Gastrocnemius medialis (tissue), 4 donors: ENCODE measurements at regions not wholly inside any gene's neighbourhood (a gene's known extent, or its start where the extent isn't known, plus 50 kb on each side); places are given as distances from the start of the nearest gene placed in this dataset.

Source experiments
- ATAC-seq, 2 donors: fragments of 150-250 bp; one replicate each; pipeline ENCODE4 v1.9.1; 2016
- DNase-seq, 2 donors: peaks; one replicate each; pipeline ENCODE4 v3.0.0-alpha.2; 2019
- H3K27ac ChIP-seq, 4 donors: fragments of 200-600 bp; sonication (generic); 1 replicate in 1 of 4; 2 replicates in 3 of 4; pipeline ENCODE4 v1.5.1; 2016 to 2018; ENCODE audit warnings: mild to moderate bottlenecking in 2 of 4, moderate library complexity in 1 of 4
- H3K27me3 ChIP-seq, 3 donors: fragments of 200-600 bp; sonication (generic) in 2 of 3; 1 replicate in 1 of 3; 2 replicates in 2 of 3; pipeline versions ENCODE4 v1.5.1 to v1.6.0; 2016 to 2019; ENCODE audit warnings: mild to moderate bottlenecking in 1 of 3, moderate library complexity in 1 of 3
- H3K36me3 ChIP-seq, 2 donors: fragments of 200-600 bp; sonication (generic) in 1 of 2; one replicate each; pipeline ENCODE4 v1.5.1; 2017 to 2018
- H3K4me1 ChIP-seq, 2 donors: fragments of 200-600 bp; sonication (generic) in 1 of 2; one replicate each; pipeline ENCODE4 v1.5.1; 2016 to 2017; ENCODE audit warnings: mild to moderate bottlenecking in 2 of 2
- H3K4me3 ChIP-seq, 4 donors: fragments of 200-600 bp; sonication (generic) in 3 of 4; 1 replicate in 1 of 4; 2 replicates in 3 of 4; pipeline ENCODE4 v1.5.1; 2016 to 2019; ENCODE audit warnings: mild to moderate bottlenecking in 2 of 4
- H3K9me3 ChIP-seq, 3 donors: fragments of 200-600 bp; sonication (generic) in 2 of 3; 1 replicate in 1 of 3; 2 replicates in 2 of 3; pipeline ENCODE4 v1.5.1; 2016 to 2019
- POLR2A ChIP-seq, 2 donors: fragments of 450-650 bp; IDR thresholded peaks; one replicate each; pipeline ENCODE4 v1.6.1; 2017; ENCODE audit warnings: antibody characterized with exemption in 2 of 2, mild to moderate bottlenecking in 2 of 2, moderate library complexity in 2 of 2
- in situ Hi-C, 4 donors: fragments of 200-750 bp; cut with MboI; loops; one replicate each; pipeline versions ENCODE4 v1.15.0 to v1.8.0; 2017; ENCODE audit warnings: low sequenced_read_pairs in 4 of 4
- intact Hi-C: fragments of 100-400 bp; cut with DNase I; formaldehyde crosslinking; loops from one replicate; pipeline ENCODE4 v1.15.1; 2023; ENCODE audit warnings: low total_unique reads
- TF ChIP-seq, protein P1 (sequence below), 5 experiments: fragments of 450-650 bp in 3 of 5; fragments of 200-600 bp in 2 of 5; sonication (generic) in 2 of 5; IDR thresholded peaks in 4 of 5; conservative IDR thresholded peaks in 1 of 5; 1 replicate in 4 of 5; 2 replicates in 1 of 5; pipeline ENCODE4 v1.5.1; 2016 to 2019; ENCODE audit warnings: antibody characterized with exemption in 5 of 5, mild to moderate bottlenecking in 3 of 5, moderate library complexity in 3 of 5

DNA sequence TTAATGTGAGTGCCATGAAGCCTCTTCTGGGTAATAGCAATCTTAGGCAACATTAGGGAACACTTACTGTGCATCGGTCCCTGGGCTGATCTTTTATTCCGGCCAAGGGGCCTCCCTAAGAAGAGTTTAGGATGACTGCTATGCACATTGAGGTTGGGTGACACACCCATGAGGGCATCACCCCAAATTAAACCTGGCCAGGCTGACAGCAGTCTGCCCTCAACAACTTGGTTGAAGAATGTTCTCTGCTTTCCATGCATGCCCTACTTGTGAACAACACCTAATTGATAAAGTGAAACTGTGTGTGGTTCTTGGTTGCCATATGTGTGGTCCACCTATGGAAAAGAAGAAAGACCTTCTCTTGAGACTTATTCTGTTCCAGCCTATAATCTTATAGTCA, 1098.0 kb downstream of the BCL11B start:
- intact Hi-C loops = no loop called here
- in situ Hi-C loops = no loop called here

DNA sequence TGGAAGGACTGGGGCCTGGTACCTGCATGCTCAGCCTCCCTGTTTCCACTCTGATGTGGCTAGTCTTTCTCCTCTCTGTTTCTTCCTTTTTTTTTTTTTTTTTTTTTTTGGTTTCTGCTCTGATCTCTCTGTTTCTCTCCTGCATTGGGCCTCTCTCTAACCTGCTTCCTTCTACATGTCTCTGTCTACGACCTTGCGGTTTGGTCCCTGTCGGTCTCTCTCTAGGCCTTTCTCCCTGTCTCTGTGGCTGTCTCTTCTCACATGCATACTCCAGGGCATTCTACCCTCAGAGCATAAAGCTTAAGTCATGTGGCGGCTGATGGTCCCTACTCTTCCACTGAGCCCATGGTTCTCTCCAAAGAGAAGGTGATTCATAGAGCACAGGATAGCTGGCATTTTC, 1096.6 kb downstream of the BCL11B start:
- H3K9me3 ChIP-seq = no peaks in the 10 kb centered on the region
- H3K4me3 ChIP-seq = no peak overlapping the region
- intact Hi-C loops = no loop called here
- no peaks in the 10 kb centered on the region for H3K27me3 ChIP-seq
- no peaks in the 10 kb centered on the region for H3K36me3 ChIP-seq
- ATAC-seq (no peak), DNase-seq (no peak)
- H3K27ac ChIP-seq = no peak overlapping the region
- TF ChIP-seq, protein P1, sequence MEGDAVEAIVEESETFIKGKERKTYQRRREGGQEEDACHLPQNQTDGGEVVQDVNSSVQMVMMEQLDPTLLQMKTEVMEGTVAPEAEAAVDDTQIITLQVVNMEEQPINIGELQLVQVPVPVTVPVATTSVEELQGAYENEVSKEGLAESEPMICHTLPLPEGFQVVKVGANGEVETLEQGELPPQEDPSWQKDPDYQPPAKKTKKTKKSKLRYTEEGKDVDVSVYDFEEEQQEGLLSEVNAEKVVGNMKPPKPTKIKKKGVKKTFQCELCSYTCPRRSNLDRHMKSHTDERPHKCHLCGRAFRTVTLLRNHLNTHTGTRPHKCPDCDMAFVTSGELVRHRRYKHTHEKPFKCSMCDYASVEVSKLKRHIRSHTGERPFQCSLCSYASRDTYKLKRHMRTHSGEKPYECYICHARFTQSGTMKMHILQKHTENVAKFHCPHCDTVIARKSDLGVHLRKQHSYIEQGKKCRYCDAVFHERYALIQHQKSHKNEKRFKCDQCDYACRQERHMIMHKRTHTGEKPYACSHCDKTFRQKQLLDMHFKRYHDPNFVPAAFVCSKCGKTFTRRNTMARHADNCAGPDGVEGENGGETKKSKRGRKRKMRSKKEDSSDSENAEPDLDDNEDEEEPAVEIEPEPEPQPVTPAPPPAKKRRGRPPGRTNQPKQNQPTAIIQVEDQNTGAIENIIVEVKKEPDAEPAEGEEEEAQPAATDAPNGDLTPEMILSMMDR (IDR thresholded peaks at IDR 0.05 in 4 of 5, conservative IDR thresholded peaks at IDR 0.05 in 1 of 5) = no peak
- TF ChIP-seq POLR2A (IDR thresholded peaks at IDR 0.05) = no peak
- no peaks in the 10 kb centered on the region for H3K4me1 ChIP-seq
- in situ Hi-C loops = no loop called here

More for the DNA sequence above, 1098.0 kb downstream of the BCL11B start:
- no peak overlapping the region for H3K27ac ChIP-seq
- H3K9me3 ChIP-seq = no peaks in the 10 kb centered on the region
- ATAC-seq (no peak), DNase-seq (no peak)
- H3K4me1 ChIP-seq = no peaks in the 10 kb centered on the region
- no peaks in the 10 kb centered on the region for H3K36me3 ChIP-seq
- H3K4me3 ChIP-seq = no peak overlapping the region
- H3K27me3 ChIP-seq = no peaks in the 10 kb centered on the region
- TF ChIP-seq, protein P1 (IDR thresholded peaks at IDR 0.05 in 4 of 5, conservative IDR thresholded peaks at IDR 0.05 in 1 of 5) = no peak
- no peak for TF ChIP-seq POLR2A (IDR thresholded peaks at IDR 0.05)

DNA sequence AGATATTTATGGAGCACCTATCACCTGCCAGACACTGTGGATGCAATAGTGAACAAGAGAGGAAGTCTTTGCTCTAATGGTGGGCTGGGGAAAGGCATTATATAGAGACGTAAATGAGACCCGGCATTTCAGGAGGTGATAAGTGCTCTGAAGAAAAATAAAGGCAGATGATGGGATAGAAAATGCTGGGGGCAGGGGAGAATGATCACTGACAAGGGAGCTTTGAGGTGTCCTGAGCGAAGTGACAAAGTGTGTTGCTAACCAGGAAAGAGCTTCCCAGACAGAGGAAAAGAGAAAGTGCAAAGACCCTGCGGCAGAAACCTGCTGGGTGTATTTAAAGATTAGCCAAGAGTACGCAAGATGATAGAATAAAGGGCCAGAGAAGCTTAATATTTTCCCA, 1096.1 kb downstream of the BCL11B start:
- H3K36me3 ChIP-seq = no peaks in the 10 kb centered on the region
- ATAC-seq (no peak), DNase-seq (no peak)
- H3K27me3 ChIP-seq = no peaks in the 10 kb centered on the region
- H3K27ac ChIP-seq = no peak overlapping the region
- H3K4me3 ChIP-seq = no peak overlapping the region
- intact Hi-C loops = no loop called here
- in situ Hi-C loops = no loop called here
- H3K4me1 ChIP-seq = no peaks in the 10 kb centered on the region
- no peak for TF ChIP-seq POLR2A (IDR thresholded peaks at IDR 0.05)
- TF ChIP-seq, protein P1 (IDR thresholded peaks at IDR 0.05 in 4 of 5, conservative IDR thresholded peaks at IDR 0.05 in 1 of 5) = no peak
- H3K9me3 ChIP-seq = no peaks in the 10 kb centered on the region

DNA sequence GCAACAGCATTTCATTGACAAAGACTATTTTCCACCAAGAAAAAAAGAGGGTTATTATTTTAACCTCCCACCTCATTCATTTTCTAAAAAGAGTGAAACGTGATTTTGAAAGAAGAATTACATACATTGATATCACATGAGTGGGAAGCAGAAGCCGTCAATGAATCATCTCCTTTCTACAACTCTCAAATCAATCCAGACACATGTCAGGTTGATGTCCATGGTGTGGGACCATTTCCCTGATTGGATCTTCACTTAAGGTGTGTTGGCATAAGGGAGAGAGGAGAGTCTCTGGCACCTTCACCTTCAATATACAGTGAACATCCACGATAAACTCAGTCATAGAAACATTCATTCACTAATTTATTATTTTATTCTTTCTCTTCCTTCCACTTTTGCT, 1095.1 kb downstream of the BCL11B start:
- Histone ChIP-seq H3K27me3 (no peaks in the 10 kb centered on the region), H3K27ac (no peak overlapping the region), H3K4me1 (no peaks in the 10 kb centered on the region), H3K9me3 (no peaks in the 10 kb centered on the region), H3K4me3 (no peak overlapping the region), H3K36me3 (no peaks in the 10 kb centered on the region)
- no peak for ATAC-seq
- no peak for TF ChIP-seq POLR2A (IDR thresholded peaks at IDR 0.05)
- TF ChIP-seq, protein P1 (IDR thresholded peaks at IDR 0.05 in 4 of 5, conservative IDR thresholded peaks at IDR 0.05 in 1 of 5) = no peak
- in situ Hi-C loops (no loop called here), intact Hi-C loops (no loop called here)
- DNase-seq = no peak

DNA sequence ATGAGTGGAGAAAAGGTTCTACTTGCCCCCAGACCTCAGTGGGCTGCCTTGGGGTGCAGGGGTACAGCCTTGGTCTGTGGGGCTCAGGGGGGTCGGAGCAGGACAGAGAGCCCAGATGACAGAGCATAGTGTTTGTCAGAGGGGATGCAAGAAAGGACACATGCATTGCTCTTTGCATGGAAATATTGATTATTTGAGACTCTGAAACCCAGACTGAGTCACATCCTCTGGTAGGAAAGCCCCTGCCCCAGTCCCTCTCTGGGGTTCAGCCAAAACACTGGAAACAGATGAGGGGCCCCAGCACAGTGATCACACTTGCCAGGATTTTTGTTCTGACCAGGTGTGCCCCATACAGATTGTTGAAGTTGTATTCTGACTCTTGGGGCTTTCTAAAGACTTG, 1094.4 kb downstream of the BCL11B start:
- ATAC-seq (no peak), DNase-seq (no peak)
- H3K27ac ChIP-seq = no peak overlapping the region
- TF ChIP-seq, protein P1 (IDR thresholded peaks at IDR 0.05 in 4 of 5, conservative IDR thresholded peaks at IDR 0.05 in 1 of 5) = no peak
- TF ChIP-seq POLR2A (IDR thresholded peaks at IDR 0.05) = no peak
- no peaks in the 10 kb centered on the region for H3K36me3 ChIP-seq
- no peaks in the 10 kb centered on the region for H3K4me1 ChIP-seq
- H3K4me3 ChIP-seq = no peak overlapping the region
- no peaks in the 10 kb centered on the region for H3K27me3 ChIP-seq
- in situ Hi-C loops (no loop called here), intact Hi-C loops (no loop called here)
- H3K9me3 ChIP-seq = no peaks in the 10 kb centered on the region
